HL-60 (cell line): ENCODE measurements at regions not wholly inside any gene's neighbourhood (a gene's known extent, or its start where the extent isn't known, plus 50 kb on each side); places are given as distances from the start of the nearest gene placed in this dataset.

Experiments
- GABPA ChIP-seq: IDR thresholded peaks from 2 replicates; pipeline ENCODE4 v1.6.1; 2012; ENCODE audit warnings: low read depth
- POLR2AphosphoS5 ChIP-seq: IDR thresholded peaks from 2 replicates; pipeline ENCODE4 v1.6.1; 2012; ENCODE audit warnings: low read depth
- SPI1 ChIP-seq: IDR thresholded peaks from 2 replicates; pipeline ENCODE4 v1.6.1; 2012; ENCODE audit warnings: low read depth, mild to moderate bottlenecking, borderline replicate concordance
- TF ChIP-seq, protein P1 (sequence below): IDR thresholded peaks from one replicate; pipeline ENCODE4 v1.5.1; 2011; ENCODE audit warnings: low read length, control low read depth, inconsistent platforms; ENCODE audit not compliant: insufficient read depth
- TF ChIP-seq, protein P2 (sequence below): IDR thresholded peaks from 2 replicates; pipeline ENCODE4 v1.6.1; 2012; ENCODE audit warnings: low read depth; ENCODE audit not compliant: insufficient replicate concordance

DNA sequence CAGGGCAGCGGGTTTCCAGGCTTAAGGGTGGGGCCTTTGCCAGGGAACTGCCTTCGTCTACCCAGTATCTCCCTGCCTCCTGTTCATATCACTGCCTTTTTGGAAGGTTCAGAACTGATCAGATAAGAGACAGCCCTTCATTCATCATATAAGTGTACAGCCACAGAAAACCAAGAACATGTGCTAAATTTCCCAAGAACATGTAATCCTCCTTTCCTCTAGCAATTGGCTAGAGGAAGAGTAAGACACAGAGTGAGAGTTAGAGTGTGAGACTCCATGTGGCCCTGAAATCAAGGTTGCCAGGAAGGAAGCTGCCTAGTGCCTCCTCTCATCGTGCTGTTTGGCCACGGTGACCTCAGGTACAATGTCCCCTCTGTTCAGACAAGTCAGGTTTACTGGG, 770.9 kb downstream of the TNS3 start:
- TF ChIP-seq, protein P1, sequence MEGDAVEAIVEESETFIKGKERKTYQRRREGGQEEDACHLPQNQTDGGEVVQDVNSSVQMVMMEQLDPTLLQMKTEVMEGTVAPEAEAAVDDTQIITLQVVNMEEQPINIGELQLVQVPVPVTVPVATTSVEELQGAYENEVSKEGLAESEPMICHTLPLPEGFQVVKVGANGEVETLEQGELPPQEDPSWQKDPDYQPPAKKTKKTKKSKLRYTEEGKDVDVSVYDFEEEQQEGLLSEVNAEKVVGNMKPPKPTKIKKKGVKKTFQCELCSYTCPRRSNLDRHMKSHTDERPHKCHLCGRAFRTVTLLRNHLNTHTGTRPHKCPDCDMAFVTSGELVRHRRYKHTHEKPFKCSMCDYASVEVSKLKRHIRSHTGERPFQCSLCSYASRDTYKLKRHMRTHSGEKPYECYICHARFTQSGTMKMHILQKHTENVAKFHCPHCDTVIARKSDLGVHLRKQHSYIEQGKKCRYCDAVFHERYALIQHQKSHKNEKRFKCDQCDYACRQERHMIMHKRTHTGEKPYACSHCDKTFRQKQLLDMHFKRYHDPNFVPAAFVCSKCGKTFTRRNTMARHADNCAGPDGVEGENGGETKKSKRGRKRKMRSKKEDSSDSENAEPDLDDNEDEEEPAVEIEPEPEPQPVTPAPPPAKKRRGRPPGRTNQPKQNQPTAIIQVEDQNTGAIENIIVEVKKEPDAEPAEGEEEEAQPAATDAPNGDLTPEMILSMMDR = no peak
- no peak for TF ChIP-seq GABPA
- TF ChIP-seq POLR2AphosphoS5 = no peak
- TF ChIP-seq, protein P2, sequence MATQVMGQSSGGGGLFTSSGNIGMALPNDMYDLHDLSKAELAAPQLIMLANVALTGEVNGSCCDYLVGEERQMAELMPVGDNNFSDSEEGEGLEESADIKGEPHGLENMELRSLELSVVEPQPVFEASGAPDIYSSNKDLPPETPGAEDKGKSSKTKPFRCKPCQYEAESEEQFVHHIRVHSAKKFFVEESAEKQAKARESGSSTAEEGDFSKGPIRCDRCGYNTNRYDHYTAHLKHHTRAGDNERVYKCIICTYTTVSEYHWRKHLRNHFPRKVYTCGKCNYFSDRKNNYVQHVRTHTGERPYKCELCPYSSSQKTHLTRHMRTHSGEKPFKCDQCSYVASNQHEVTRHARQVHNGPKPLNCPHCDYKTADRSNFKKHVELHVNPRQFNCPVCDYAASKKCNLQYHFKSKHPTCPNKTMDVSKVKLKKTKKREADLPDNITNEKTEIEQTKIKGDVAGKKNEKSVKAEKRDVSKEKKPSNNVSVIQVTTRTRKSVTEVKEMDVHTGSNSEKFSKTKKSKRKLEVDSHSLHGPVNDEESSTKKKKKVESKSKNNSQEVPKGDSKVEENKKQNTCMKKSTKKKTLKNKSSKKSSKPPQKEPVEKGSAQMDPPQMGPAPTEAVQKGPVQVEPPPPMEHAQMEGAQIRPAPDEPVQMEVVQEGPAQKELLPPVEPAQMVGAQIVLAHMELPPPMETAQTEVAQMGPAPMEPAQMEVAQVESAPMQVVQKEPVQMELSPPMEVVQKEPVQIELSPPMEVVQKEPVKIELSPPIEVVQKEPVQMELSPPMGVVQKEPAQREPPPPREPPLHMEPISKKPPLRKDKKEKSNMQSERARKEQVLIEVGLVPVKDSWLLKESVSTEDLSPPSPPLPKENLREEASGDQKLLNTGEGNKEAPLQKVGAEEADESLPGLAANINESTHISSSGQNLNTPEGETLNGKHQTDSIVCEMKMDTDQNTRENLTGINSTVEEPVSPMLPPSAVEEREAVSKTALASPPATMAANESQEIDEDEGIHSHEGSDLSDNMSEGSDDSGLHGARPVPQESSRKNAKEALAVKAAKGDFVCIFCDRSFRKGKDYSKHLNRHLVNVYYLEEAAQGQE = no peak
- no peak for TF ChIP-seq SPI1
